NCI-H128 (cell line): ENCODE measurements at regions not wholly inside any gene's neighbourhood (a gene's known extent, or its start where the extent isn't known, plus 50 kb on each side); places are given as distances from the start of the nearest gene placed in this dataset.
"Not testable (repeated sequence)": the region's sequence is repeated elsewhere in the genome, so short reads cannot be mapped to it uniquely, and the experiment has no call there.

Source experiments
- DNase-seq: peaks from one replicate; lab custom pipeline; 2025; ENCODE audit not compliant: unreplicated experiment; lab: John Stamatoyannopoulos, UW

GRCh38 chr5:5772202-5772601 is 349.7 kb downstream of the ICE1 start:
- DNase-seq, result no peak

DNA sequence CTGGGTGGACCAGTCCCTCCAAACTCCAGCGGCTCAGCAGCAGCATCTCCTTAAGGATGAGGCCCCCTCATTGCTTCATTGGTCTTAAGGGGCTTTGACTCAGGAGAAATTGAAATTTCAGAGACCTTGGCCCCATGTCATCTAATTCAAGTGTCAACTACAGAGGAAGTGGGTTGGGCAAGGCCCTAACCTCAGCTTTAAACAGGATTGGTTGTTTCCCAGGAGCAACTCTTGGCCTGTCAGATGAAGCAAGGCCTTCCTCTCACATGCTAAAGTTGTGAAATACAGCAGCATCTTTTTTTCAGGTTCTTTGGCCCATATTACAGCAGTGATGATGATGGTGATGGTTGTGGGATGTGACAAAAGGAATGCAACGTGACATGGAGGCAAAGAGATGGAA is 348.3 kb downstream of the ICE1 start:
- DNase-seq, result no peak

DNA sequence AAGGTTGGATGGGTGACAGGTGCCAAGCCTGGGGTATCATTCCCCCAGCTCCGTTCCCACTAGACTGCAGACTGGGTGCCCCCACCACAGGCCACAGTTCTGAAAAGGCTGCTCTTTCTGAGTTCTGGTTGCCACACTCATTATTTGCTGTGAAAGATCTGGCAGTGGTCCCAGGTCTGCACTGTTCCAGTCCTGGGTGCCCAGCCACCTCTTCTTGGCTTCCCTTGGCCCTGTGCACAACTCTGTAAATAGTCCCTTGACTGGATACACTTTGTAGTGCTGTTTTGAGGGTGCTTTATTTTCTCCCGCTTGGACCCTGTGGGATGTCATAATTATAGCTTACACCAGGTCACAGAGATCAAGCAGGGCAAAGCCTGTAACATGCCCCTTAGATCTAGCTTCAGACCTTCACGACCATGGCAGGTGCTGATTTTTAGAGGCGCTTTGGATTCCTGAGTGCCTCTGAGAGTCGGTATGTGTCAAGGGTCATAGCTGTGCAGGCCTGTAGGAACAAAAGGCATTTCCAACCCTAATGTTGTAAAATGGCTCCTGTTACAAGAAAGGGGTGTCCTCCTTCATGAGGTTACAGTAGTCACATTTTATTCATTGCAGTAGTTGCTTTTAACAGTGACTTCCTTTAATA is 344.9 kb downstream of the ICE1 start:
- no peak for DNase-seq

GRCh38 chr5:5765066-5765850 is 342.8 kb downstream of the ICE1 start:
- no peak for DNase-seq

- DNase-seq, result no peak
Observed at GRCh38 chr5:5764246-5764645, 341.8 kb downstream of the ICE1 start.

DNA sequence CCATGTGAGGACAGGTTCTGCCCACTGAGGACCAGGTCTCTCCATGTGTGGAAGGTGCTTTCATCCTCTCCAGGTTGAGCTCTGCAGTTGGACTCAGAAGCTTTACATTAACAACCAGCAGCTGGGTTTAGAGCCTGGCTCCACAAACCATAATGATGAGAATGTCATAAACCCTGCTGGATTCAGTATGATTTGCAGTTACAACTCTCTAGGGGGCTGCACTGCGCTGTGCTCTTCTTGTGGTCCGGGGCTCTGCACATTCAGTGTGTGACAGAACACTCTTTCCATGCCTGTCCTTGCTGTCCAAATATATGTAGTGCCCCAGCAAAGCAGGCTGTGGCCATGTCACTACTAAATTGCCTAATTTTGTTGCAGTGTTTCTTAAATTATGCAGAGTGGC is 334.3 kb downstream of the ICE1 start:
- DNase-seq, result no peak

- DNase-seq, result no peak
Observed at GRCh38 chr5:5755888-5756287, 333.4 kb downstream of the ICE1 start.

- no peak for DNase-seq
Observed at GRCh38 chr5:5752844-5753243, 330.4 kb downstream of the ICE1 start.

DNA sequence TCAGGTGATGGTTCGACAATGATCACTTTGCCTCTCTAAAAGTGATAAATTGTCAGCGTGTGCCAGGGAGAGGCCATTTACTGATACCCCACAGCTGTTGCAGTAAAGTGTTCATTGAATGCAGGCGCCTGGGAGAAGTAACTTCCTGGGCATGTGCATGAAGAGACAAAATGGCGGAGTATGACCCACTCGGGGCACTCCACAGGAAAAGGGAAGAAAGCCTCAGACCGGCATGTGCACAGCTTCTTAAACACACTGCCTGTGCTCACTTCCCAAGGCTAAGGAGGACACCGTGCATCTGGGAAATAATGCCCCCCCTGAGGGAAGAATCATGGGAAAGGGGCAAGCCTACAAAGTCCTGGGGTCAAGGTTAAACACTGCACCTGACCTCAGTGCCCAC is 329.5 kb downstream of the ICE1 start:
- no peak for DNase-seq

- DNase-seq, result no peak
Observed at GRCh38 chr5:5751498-5751897, 329.0 kb downstream of the ICE1 start.

DNA sequence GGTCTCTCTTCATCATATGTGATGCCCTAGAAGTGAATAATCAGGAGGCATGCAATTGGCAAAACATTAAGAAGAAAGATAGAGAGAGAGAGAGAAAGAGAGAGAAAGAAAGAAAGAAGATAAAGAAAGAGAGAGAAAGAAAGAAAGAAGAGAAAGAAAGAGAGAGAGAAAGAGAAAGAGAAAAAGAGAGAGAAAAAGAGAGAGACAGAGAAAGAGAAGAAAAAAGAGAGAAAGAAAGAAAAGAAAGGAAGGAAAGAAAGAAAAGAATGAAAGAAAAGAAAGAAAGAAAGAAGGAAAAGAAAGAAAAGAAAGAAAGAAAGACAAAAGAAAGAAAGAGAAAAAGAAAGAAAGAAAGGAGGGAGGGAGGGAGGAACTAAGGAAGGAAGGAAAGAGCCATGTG is 318.9 kb downstream of the ICE1 start:
- DNase-seq, result no peak

- DNase-seq, result no peak
Observed at GRCh38 chr5:5739490-5739945, 317.0 kb downstream of the ICE1 start.

DNA sequence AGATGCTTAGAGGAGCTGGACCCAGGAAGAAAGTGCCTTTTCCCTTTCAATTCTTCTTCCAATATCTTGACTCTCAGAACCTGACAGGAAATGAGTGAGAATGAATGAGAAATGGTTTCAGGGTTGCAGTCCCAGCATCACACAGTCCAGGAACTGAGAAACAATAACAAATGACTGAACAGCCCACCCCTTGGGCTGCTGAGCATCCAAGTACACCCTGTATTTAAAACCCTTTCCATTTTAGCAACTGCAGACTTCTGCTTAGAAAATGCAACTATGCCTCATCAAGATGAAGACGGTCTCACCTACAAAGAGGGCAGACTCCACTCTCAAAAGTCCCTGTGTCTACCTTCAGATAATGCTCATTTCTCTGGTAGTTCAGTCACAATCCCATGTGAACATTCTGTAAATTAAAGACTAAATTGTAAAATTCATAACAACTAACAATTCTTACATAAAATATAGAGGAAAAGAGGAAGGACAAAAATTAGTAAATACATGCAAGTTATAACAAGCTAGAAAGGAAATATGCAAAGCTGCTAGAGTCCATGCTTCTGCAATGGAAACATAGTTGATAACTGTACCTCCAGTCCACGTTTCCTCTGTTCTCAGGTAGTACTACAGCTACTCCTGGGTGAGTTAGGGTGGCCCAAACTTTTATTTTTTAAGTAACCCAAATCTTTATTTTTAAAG is 316.5 kb downstream of the ICE1 start:
- no peak for DNase-seq

GRCh38 chr5:5736007-5736406 is 313.5 kb downstream of the ICE1 start:
- DNase-seq, result no peak

DNA sequence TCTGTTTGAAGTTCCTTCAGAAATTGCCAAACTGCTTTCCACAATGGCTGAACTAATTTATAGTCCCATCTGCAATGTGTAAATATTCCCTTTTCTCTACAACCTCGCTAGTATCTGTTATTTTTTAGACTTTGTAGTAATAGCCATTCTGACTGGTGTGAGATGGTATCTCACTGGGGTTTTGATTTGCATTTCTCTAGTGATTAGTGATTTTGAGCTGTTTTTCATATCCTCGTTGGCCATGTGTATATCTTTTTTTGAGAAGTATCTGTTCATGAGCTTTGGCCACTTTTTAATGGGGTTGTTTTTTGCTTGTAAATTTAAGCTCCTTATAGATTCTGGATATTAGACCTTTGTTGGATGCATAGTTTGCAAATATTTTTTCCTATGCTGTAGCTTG is 310.6 kb downstream of the ICE1 start:
- not testable (repeated sequence) for DNase-seq

DNA sequence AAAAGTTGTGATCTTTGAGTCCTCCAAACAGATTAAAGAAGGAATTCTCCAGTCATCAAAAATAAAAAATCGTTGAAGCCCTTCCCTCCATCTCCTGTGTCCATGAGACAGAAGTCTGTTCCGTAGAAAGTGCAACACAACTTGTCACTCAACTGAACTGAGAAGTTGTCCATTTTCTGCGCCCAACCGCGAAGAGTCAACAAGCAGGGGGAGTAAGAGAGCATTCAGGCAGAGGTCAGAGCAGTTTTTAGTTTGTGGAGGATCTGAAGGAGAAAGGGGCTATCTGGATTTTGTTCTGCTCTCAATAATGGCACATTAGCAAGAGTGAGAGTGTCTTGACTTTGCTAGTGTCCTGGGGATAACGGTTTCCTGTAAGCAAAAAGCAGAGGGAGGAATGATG is 303.9 kb downstream of the ICE1 start:
- DNase-seq, result no peak

GRCh38 chr5:5721881-5722280 is 299.4 kb downstream of the ICE1 start:
- no peak for DNase-seq

DNA sequence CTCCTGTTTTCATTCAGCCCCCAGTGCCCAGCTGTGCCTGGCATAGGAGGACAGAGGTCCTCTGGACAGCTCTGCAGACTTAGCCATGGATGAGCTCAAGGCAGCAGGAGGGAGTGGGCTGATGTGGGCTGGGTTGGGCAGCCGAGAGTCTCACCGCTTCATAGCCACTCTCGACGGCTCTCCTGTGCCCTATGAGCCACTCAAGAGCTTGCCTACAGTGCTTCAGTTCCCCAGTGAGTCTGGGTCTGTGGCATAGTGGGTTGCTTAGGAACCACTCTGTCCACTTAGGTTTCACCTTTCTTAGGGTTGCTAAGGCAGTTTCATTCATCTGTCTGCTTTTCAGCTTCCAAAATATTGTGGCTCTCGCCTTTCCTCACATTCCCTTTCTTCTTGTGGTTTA is 296.8 kb downstream of the ICE1 start:
- DNase-seq, result peak; percentile 57

GRCh38 chr5:5716665-5717064 is 294.2 kb downstream of the ICE1 start:
- no peak for DNase-seq

DNA sequence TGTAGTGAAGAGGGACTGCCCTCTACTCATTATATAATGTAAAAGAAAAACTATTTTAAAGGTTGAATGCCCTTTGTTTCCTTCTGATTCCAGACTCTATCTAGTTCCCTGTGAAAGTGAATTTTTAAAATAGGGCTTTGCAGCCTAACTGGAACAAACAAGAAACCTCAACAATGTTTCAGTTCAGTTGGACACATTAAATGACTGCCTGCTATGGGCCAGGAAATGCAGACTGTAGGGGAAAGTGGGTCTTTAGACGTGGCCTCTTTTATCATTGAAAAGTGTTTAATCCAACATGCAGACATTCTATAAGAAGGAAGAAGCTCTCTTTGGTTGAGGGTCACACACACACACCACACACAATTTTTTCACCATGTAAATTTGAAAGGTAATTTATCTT is 289.1 kb downstream of the ICE1 start:
- DNase-seq, result no peak

- DNase-seq, result no peak
Observed at GRCh38 chr5:5711112-5711511, 288.6 kb downstream of the ICE1 start.

- DNase-seq, result no peak
Observed at GRCh38 chr5:5710471-5710870, 288.0 kb downstream of the ICE1 start.
